COLO829 (cell line): ENCODE measurements at regions not wholly inside any gene's neighbourhood (a gene's known extent, or its start where the extent isn't known, plus 50 kb on each side); places are given as distances from the start of the nearest gene placed in this dataset.
A peak's percentile ranks its signal among the peaks of the same experiment; 100 is the strongest.

Experiments
- DNase-seq: peaks from one replicate; pipeline ENCODE4 v3.0.0; 2012; ENCODE audit warnings: low spot score

DNA sequence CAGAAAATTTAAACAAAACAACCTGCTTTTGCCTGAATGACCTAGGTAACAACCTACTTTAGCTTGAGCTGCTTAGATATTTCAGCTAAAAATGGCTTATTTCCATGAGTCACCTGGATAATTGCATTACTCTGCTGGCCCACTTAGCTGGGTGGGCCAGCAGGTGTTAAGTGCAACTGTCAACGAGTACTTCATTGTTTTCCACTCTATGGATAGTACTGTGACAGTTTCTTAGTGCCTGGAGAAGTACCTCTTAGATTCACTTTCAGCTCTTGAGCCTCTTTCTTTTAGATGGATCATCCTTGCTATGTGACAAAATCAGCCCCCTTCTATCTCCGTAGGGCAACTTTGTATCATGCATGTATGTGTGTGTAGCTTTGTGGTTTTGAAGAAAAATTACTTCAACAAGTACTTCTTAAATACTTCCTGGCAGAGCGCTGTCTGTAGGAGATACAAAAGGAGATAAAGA lies 368.2 kb upstream of the ATP2B1 start:
- DNase-seq, result no peak

GRCh38 chr12:90075685-90076084 lies 367.0 kb upstream of the ATP2B1 start:
- no peak for DNase-seq

DNA sequence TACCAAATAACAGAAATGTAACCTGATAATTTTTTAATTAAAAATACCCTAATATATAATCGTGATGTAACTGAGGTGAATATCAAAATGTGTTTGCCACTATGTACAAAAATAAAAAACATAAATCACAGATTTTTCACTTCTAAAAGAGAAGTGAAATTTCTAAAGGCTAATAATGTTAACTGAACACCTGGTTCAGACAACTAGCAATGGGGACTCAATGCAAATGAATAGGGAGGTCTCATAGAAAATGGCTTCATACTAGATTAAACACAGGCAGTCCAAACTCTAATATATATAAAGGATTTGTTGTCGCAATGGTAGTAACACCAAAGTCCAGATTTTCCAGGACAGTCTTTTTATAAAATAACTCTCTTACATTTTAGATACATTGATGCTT lies 365.4 kb upstream of the ATP2B1 start:
- DNase-seq, result no peak

DNA sequence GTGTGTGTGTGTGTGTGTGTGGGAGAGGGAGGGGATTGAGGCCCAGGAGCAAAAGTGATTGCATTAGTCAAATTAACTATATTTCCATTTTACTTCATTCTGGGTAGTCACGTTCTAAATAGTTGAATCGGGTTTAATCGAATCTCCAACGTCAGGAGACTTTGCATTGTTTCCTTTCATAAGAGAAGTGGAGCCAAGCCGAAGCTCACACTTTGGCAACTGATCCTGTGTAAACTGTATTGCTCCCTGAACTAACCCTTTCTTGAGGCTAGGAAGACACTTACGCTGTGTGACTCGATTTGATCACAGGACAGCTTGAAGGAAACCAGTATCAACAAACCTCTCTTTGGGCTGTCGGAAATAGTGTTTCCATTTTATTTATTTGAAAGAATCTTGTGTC lies 363.4 kb upstream of the ATP2B1 start:
- no peak for DNase-seq

- DNase-seq, result no peak
Measured at GRCh38 chr12:90069711-90070110, 361.1 kb upstream of the ATP2B1 start.

GRCh38 chr12:90067791-90068190 lies 359.2 kb upstream of the ATP2B1 start:
- DNase-seq, result peak; percentile 76

DNA sequence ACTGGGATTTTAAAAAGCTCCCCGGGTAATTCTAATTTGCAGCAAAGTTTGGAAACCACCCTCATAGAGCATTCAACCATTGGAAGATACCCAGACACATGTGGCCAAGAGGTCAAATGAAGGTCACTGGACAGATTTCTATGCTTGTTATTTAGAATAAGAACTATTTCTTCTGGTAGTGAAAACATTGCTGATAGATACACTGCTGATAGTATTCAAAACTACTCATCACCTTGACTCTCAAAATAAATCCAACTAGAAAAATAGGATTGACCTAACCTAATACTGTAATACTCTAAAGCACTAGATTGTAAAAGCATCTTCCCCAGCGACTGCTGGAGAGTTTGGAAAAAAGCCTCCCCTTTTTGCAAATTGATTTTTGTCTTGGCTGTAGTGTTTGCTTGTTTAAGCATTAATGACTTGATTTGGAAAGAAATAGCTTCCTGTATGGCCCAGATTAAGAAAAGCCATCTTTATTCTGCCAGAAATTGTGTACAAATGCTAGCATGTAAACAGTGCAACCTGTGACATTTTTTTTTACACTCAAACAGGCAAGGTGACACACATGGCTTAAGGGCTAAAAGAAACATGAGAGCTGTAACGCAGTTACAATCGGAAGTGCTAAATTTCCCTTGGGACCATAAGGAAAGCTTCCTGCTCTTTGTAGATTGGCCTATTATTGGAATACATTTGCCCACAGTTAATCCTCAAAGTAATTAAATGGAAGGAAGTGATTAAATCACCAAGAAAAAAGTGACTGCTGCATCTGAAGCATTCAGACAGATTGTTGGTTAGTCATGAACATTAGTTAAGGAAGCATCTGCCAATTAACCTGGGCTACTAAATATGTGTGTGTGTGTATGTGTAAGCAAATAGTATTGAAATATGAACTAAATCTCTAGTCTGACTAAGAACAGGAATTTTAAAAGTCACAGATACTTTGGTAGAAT lies 356.5 kb upstream of the ATP2B1 start:
- peak; percentile 73 for DNase-seq

GRCh38 chr12:90062799-90063198 lies 354.2 kb upstream of the ATP2B1 start:
- DNase-seq, result no peak

- no peak for DNase-seq
Measured at GRCh38 chr12:90061809-90062208, 353.2 kb upstream of the ATP2B1 start.

DNA sequence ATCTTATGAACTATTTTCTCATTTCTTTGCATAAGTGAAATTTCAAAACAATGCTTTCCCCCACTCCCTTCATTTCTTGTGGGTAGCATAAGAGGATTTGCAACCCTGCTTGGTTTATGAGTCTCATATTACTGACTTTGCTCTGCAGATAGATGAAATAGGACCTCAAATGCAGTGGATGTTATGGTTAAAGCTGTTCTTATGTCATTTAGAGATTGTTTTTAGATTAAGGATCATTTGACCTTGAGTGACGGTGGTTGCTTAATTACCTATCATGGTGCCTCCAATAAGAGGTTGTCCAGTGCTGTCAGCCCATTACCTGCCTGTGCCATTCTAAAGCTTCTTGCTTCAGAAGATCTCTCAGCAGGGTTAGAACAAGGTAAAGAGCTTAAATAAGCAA lies 351.4 kb upstream of the ATP2B1 start:
- DNase-seq, result no peak

- no peak for DNase-seq
Measured at GRCh38 chr12:90058704-90059103, 350.1 kb upstream of the ATP2B1 start.

DNA sequence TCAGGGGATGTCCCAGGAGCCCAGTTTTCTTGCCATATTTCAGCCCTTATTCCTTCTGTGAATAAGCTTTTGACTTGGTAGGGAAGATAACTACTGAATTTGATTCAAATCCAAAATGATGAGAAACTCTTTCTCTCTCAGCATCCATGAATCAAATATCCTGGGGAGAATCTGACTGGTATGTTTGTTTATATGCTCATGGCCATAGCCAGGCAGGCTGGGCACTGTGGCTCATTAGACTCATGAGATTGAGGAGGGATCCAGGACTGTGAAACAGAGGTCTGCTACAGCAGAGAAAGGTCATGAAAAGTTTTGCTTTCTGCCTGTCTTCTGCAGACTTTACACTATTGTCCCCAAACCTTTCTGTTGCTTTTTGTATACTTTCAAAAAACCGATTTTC lies 346.4 kb upstream of the ATP2B1 start:
- DNase-seq, result no peak

DNA sequence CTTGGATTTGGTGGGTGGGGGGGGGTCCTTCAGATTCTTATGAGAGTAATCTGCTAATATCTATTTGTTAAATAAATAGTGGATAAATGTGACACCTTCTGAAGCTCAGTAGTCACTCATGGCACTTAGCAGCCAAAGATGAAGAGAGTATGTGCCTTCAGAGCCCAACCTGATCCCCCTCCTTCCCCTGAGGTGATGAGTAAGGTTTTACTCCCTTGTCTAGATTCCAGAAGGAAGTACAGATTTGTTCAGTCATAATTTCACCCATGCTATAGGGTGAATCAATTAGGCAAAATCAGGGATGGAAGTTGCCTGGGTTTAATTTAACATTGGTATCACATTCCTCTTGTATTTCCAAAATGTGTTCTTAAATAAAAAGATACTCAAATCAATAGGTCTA lies 340.3 kb upstream of the ATP2B1 start:
- DNase-seq, result no peak

GRCh38 chr12:90045559-90045958 lies 336.9 kb upstream of the ATP2B1 start:
- DNase-seq, result no peak

DNA sequence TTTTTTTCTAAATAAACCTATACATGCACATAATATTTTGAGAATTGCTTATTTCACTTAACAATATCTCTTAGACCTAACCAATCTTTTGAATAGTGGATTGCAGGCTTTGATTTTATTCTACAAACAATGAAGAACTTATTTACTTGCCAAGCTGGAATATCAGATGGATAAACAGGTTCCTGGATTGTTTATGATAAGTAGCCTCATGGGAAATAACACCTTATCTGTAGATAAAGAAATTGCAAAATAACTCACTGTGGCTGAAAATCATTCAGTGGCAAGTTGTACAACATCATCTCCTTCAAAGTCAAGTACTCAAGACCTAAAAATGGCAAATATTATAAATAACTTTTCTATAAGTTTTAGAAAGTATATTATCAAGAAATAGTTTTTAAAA lies 335.4 kb upstream of the ATP2B1 start:
- no peak for DNase-seq

DNA sequence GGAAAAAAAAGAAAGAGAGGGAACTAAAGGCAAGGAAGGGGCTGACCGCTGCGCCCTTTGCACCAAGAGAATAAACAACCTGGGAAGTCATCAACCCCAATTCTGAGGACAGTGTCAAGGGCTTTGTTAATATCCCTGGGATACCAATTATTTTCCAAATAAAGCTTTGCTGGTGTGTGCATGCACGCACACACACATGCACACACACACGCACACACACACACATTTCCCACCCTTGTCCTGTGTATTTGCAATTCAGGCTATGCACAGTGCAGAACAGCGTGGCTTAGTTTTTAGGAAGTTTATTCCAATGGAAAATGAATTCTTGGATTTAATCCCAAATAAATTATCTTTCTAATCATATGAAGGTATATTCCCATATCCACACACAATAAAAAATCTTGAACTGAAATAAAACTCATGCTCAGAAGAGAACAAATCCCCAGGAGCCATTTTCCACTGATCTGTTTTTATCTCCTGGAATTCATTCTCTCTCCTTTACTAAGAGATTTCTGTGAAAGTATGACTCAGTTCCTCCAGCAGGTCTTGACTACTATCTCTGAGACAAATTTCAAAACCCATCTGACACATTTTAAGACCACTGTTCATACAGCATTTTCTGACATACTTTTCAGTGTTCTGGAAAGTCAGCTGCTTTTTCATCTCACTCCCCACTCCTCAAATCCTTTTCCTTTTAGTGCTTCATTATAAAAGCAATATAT lies 334.4 kb upstream of the ATP2B1 start:
- peak; percentile 8 for DNase-seq

- no peak for DNase-seq
Measured at GRCh38 chr12:90038289-90038688, 329.7 kb upstream of the ATP2B1 start.

DNA sequence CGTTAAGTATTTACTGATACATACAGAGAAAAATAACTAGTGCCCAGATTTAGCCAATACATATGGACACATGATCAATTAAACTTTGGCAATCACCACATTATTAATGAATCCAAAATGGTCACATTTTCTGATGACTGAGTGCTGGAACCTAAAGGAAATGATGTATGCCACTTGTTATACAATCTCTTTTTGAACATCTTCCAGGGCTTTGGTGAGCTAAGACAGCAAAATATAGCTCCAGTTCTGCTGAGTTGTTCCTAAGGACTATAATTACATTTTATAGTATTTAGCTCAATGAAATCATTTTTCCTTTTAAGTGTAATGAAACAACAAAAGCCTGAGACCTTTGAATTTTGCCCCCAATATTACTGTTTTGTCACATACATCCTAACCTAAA lies 329.1 kb upstream of the ATP2B1 start:
- DNase-seq, result no peak

- DNase-seq, result peak; percentile 53
Measured at GRCh38 chr12:90036637-90037036, 328.0 kb upstream of the ATP2B1 start.

DNA sequence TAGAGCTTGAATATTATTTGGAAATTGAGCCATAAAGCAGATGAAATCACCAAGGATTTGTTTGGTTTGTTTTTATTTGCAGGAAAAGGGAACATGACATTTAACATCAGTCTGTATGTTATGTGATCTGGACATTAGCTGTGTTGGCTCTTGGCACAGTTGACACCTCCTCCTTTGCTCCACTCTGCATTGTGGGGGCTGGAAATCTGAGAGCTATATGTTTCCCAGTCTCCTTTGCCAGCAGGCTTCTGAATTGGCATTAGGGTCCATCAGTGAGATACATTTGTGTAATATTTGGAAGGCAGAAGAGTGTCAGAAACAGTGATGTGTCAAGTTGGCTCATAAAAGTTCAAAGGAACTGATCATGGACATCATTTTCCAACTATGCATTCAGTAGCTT lies 322.1 kb upstream of the ATP2B1 start:
- no peak for DNase-seq

DNA sequence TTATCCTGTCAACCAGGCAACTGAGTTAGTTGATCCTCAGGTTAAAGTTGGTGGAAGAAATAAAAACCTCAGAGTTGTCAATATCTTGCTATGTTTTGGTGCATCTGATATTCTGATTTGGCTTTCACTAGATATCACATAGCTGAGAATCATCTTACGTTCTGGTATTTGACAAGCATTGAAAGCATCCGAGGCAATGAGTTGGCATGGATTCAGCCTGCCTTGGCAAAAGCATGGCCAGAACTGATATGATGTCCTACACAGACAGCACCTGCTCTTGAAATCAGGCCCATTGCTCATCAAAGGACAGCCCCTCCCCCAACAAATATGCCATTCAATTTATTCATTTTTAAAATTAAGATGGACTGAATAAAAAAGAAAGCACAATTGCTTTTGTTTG lies 320.7 kb upstream of the ATP2B1 start:
- no peak for DNase-seq

DNA sequence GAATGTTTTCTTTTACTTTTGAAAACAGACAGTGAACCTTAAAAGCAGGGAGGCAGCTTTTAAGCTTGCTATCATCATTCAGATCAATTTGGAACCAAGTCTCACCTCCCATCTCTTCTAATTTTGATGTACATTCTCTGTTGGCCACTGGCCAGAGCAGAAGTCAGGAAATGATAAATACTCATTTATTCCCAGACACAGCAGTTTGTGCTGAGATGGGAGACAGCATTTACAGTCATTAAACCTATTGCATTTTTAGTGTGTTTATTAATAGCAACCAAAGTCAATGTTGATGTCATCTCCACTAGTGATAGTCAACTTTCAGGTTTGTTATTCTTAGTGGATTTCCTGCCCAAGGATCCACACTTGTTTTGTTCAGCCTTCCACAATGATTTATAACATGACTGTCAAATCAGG lies 320.0 kb upstream of the ATP2B1 start:
- peak; percentile 5 for DNase-seq
